ENCODE measurements at regions not wholly inside any gene's neighbourhood (a gene's known extent, or its start where the extent isn't known, plus 50 kb on each side); places are given as distances from the start of the nearest gene placed in this dataset.

- Histone ChIP-seq H3K27ac (no peak overlapping the region), H3K9me3 (no peaks in the 10 kb centered on the region), H3K4me1 (no peaks in the 10 kb centered on the region), H3K9ac (ENCODE audit: low read depth in 2 of 2, low read length in 2 of 2) (no peak overlapping the region), H3K4me3 (no peak overlapping the region), H3K27me3 (no peaks in the 10 kb centered on the region), H3K36me3 (no peaks in the 10 kb centered on the region)
- DNase-seq: no peak
- no peak for TF ChIP-seq CTCF (IDR thresholded peaks at IDR 0.05)
- intact Hi-C loops (cut with DNase I): no loop called here
Observed at GRCh38 chr6:23413327-23414050, 712.5 kb upstream of the NRSN1 start.

- TF ChIP-seq CTCF (IDR thresholded peaks at IDR 0.05): no peak
- no peak overlapping the region for H3K4me3 ChIP-seq
- H3K27ac ChIP-seq: no peak overlapping the region
- H3K27me3 ChIP-seq: no peaks in the 10 kb centered on the region
- intact Hi-C loops (cut with DNase I): no loop called here
- no peaks in the 10 kb centered on the region for H3K4me1 ChIP-seq
- no peak for DNase-seq
- no peak overlapping the region for H3K9ac ChIP-seq (ENCODE audit: low read depth in 2 of 2, low read length in 2 of 2)
- no peaks in the 10 kb centered on the region for H3K36me3 ChIP-seq
- H3K9me3 ChIP-seq: no peaks in the 10 kb centered on the region
Observed at GRCh38 chr6:23414051-23414445, 712.0 kb upstream of the NRSN1 start.

- no peak overlapping the region for H3K4me3 ChIP-seq
- no peaks in the 10 kb centered on the region for H3K4me1 ChIP-seq
- no peak for TF ChIP-seq CTCF (IDR thresholded peaks at IDR 0.05)
- no peak overlapping the region for H3K27ac ChIP-seq
- intact Hi-C loops (cut with DNase I): no loop called here
- H3K36me3 ChIP-seq: no peaks in the 10 kb centered on the region
- H3K9me3 ChIP-seq: no peaks in the 10 kb centered on the region
- H3K9ac ChIP-seq (ENCODE audit: low read depth in 2 of 2, low read length in 2 of 2): no peak overlapping the region
- H3K27me3 ChIP-seq: no peaks in the 10 kb centered on the region
- no peak for DNase-seq
Observed at GRCh38 chr6:23414922-23415321, 711.1 kb upstream of the NRSN1 start.

- Histone ChIP-seq H3K36me3 (no peaks in the 10 kb centered on the region), H3K27ac (no peak overlapping the region), H3K4me3 (no peak overlapping the region), H3K9me3 (no peaks in the 10 kb centered on the region), H3K9ac (ENCODE audit: low read depth in 2 of 2, low read length in 2 of 2) (no peak overlapping the region), H3K27me3 (no peaks in the 10 kb centered on the region), H3K4me1 (no peaks in the 10 kb centered on the region)
- intact Hi-C loops (cut with DNase I): no loop called here
- TF ChIP-seq CTCF (IDR thresholded peaks at IDR 0.05): no peak
- DNase-seq: no peak
Observed at GRCh38 chr6:23415819-23416427, 710.1 kb upstream of the NRSN1 start.

GRCh38 chr6:23417133-23417532 lies 708.9 kb upstream of the NRSN1 start:
- H3K4me3 ChIP-seq: no peak overlapping the region
- no peak for TF ChIP-seq CTCF (IDR thresholded peaks at IDR 0.05)
- H3K9me3 ChIP-seq: no peaks in the 10 kb centered on the region
- H3K27ac ChIP-seq: no peak overlapping the region
- no peaks in the 10 kb centered on the region for H3K27me3 ChIP-seq
- intact Hi-C loops (cut with DNase I): no loop called here
- no peak for DNase-seq
- no peaks in the 10 kb centered on the region for H3K4me1 ChIP-seq
- H3K36me3 ChIP-seq: no peaks in the 10 kb centered on the region
- H3K9ac ChIP-seq (ENCODE audit: low read depth in 2 of 2, low read length in 2 of 2): no peak overlapping the region
